ENCODE measurements at regions not wholly inside any gene's neighbourhood (a gene's known extent, or its start where the extent isn't known, plus 50 kb on each side); places are given as distances from the start of the nearest gene placed in this dataset.

DNA sequence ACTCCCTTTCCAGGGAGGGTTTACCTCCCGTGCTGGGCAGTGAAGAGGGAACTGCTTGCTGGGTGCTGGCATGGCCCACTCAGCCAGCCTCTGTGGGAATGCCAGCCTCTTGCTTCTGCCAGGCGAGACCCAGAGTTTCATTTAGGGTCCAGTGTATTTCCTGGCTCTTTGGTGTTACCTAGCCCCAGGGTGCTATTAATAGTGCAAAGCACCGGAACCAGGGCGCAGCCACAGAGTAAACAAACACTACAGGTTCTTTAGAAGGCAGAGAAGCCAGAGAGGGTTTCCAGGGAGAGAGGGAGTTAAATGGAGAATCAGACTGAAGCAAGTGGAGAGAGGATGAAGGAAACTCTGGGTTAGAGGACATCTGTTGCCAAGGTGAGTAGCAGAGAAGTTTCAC lies 74.9 kb upstream of the SPATA13 start:
- no peak for DNase-seq

DNA sequence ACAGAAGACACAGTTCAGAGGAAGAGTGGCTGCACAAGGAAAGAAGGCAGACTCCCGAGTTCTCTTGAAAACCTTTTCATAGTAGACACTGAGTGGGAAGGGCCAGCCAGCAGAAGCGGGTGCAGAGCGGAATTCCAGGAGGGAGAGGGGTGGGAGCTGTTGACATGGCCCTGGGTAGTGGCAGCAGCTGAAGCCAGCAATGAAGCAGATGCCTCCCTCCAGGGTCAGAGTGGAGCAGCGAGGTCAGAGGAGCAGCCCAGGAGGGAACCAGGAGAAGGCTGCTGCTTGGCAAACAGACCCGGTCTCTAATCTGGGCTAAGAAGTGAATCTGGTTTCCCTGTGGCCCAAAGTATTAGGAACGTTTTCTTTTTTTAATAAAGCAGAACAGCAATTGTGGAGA lies 73.9 kb upstream of the SPATA13 start:
- DNase-seq = no peak

DNA sequence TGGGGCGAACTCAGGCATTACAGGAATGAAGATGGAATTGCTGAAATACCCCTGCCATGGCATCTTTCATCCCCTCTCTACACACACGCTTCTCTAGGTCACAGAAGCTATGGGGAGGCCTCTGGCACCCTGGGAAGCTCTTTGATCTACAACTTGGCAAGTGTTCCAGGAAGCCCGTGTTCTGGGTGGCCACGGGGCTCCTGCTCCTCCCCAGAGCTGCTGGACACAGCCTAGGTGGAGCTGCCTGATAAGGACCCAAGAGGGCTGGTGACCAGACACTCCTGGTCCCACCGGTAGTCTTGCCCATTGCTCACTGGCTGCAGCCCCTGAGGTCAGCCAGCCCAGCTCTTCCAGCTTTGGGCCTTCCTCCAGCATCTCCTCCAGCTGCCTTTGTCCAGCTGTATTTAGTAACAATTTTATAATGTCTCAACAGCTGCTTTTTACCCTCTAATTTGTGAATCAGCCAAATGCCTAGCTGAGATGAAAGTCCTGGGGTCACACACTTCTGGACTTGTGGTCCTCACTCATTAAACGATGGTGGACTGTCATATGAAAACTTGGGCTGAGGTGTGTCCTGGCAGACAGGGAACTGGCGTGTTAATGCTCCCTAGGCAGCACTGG lies 72.8 kb upstream of the SPATA13 start:
- no peak for DNase-seq

DNA sequence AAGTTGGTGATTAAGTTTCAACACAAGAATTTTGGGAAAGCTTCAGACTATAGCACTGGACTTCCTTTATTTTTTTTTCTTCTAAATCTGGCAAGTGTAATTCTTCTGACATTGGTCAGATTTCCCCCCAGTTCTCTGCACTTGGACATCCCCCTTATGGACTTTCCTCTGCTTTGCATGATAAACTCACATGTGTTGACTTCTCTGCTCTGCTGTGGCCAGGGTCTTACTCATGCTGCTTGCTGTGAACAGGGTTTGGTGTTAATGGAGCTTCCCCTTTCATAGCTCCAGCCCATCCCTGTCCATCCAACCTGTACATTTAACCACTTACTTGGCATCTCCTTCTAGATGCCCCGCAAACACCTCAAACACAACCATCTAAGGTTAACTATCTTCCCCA lies 70.5 kb upstream of the SPATA13 start:
- no peak for DNase-seq

DNA sequence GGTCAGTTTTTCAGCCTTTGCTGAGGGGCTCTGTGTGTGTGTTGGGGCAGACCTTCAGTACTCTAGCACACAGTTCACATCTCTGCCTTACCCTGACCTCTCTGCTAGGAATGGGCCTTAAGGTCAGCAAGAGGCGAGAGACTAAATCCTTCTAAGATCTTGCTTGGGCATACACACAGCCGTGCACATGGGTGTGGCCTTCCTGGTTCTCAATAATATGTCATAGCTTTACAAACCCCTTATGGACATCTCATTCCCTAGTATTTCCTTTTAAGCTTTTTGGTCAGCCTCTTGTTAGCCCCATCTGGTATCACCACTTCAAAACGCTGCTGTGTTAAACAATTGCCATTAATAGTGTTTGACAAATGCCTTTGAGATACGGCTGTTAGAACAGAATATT lies 69.4 kb upstream of the SPATA13 start:
- DNase-seq = no peak

DNA sequence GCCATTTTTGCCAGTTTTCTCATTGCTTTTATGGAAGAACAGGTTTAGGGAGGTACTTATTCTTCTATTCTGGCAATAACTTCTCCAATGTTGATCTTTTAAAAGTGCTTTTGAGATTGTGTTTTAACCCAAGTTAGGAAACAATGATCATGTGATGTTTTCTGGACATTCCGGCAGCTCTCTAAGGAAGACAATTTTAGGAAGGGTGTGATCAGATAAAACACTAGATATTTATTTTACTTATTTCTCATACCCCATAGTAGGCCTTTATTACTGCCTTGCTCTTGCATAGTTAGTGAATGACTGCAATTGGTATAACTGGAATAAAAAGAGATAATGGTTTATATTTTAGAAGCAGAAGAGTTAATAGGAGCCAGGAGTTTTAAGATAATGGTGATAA lies 68.4 kb upstream of the SPATA13 start:
- no peak for DNase-seq

DNA sequence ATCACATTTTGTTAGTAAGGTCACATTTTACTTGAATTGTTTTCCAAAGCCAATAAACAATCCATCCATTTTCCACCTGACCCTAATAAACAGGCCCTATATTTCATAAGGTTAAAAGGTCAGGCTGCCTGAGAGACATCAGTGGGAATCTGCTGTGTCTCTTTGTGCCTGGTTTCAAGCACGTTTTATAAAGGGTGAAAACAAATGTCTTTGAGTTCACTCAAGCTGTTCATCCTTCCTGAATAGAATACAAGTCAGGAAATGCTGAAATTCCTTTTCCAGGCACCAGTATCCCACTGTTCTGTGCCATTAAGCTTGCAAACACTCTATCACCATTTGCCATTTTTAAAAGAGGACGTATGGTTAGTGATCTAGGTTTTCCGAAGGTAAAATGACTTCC lies 67.5 kb upstream of the SPATA13 start:
- no peak for DNase-seq

DNA sequence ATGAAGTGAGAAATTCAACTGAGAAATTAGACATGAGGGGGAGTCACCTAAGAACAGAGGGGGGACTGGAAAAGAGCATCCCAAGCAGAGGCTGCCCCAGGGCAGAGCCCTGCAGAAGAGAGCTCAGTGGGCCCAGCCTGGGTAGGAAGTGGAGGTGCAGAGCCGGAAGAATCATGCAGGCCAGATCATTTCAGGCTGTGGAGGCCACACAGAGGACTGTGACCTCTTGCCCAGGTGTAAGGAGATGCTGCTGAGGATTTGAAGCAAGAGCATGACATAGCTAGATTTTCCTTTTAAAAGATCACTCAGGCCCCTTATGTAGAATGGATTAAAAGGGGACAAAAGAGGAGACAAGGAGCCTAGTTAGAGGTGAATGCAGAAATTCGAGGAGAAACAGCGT lies 63.9 kb upstream of the SPATA13 start:
- no peak for DNase-seq

DNA sequence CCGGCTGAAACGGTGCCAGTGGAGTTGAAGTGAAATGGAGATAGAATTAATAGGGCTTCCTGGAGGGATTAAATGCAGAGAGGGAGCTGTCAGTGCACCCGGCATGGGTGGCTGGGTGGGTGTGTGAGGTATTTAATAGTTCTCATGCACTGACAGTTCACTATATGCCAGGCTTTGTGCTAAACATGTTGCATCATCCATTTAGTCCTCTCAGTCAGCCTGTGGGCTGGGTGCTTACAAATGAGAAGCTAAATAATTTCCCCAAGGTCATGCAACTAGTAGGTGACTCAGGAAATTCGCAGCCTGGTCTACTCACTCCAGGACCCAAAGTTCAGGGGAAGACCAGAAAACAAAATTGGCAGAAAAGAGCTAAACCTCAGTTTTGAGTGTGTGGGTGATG lies 63.5 kb upstream of the SPATA13 start:
- DNase-seq = no peak

DNA sequence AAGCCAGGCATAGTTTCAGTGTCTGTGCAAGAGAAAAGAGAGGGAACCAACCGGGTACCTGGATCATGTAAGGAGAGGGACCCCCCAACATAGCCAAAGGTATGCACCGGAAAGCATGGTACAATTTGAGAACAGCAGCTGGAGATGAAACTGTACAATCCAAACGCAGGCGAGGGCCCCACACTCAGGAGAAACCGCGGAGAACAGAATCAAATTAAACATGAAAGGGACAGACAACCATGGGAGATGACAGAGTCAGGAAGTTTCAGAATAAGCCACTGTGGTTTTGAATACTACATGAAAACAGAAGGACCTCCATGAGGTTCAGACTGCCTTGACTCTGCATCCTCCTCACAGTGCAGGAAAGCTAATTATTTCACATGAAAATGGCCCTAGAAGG lies 62.9 kb upstream of the SPATA13 start:
- DNase-seq = peak in 1 of 2 experiments; percentile 2

DNA sequence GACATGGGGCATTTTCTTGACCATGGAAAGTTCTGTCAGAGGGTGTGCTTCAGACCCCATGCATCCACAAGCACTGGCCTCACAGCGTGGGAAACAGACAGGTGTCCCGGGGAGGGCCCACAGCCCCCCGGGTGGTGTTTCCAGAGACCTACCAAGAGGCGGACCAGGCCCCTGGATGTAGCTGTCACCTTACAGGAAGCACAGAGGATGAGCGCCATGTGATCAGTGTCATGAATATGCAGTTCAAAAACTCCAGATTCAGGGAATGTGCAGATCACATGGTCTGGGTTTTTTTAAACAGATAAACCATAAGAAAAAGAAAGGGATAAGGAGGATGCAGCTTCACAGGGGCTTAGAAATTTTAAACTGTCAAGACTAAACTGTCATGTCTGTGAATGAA lies 61.0 kb upstream of the SPATA13 start:
- no peak for DNase-seq

DNA sequence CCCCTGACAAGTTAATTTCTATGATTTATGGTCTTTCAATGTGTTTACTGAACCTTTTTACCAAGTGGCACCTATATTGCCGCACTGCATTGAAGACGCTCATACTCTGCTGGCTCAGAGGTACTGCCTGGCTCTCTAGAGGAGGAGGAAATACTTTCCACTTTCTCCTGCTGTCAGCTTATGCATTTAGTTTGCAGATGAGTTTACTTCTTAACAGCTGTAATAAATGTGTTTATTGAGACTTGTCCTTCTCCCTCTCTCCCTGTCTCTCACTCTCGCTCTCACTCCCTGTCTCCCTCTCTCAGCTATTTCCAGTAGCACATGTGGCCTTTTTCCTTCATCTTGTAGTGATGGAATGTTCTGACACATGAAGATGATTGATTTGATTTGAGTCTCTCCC lies 60.3 kb upstream of the SPATA13 start:
- DNase-seq = no peak

DNA sequence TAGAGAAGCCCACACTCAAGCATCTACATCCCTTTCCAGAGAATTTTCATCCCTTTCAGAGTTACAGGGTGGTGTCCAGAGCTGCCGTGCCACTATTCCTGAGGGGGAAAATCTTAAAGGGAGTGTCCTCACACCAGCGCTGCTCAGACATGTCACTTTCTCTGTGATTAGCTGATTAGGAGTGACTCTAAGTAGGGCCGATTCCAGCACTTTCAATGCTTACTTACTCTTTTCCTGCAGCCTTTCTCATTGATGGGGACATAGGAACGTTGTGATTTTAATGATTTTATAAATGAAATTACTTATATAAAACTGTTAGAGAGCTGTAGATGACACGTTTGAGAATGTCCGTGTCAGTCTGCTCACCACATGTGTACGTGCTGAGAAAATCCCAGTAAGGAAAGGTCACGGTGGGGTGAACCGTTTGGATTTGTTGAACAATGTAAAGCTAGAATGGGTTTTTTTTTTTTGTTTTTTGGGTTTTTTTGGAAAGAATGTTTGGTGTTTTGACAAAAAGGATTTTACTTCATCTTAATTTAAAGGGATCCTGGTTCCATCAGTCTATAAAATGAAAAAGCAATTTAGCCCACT lies 56.6 kb upstream of the SPATA13 start:
- DNase-seq = no peak

DNA sequence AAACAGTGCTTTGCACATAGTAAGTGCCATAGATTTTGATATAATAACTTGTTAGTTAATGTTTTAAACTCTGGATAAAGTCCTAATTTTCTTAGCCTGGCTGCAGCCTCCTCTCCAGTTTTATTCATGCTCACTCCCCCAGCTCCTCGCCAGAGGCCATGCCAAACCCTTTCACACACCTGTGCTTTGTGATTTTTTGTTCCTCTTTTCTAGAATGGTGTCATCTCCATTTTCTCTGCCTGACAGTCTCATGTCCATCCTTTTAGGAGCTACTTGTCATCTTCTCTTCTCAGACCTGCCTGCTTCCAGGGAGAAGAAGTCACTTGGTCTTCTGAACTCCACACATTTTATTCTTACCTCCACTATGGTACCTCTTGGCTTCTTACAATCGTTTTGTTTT lies 55.8 kb upstream of the SPATA13 start:
- no peak for DNase-seq

DNA sequence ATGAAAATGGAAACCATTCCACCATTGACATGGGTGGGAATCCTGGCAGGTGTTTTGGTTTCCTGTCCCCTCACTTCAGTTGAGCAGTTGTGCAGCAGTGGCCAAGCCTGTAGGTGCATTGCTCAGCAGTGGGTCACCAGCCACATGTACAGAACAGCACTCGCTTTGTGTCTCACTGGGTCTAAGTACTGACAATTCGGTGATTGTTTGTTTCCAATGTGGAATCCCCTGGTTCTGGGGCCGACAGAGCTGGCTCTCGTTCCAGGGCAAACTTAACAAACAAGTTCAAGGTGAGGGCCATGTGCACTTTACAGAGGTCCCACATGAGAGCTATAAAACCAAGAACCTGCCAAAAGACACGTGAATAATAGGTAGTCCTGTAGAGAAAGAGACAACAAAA lies 54.1 kb upstream of the SPATA13 start:
- DNase-seq = no peak

DNA sequence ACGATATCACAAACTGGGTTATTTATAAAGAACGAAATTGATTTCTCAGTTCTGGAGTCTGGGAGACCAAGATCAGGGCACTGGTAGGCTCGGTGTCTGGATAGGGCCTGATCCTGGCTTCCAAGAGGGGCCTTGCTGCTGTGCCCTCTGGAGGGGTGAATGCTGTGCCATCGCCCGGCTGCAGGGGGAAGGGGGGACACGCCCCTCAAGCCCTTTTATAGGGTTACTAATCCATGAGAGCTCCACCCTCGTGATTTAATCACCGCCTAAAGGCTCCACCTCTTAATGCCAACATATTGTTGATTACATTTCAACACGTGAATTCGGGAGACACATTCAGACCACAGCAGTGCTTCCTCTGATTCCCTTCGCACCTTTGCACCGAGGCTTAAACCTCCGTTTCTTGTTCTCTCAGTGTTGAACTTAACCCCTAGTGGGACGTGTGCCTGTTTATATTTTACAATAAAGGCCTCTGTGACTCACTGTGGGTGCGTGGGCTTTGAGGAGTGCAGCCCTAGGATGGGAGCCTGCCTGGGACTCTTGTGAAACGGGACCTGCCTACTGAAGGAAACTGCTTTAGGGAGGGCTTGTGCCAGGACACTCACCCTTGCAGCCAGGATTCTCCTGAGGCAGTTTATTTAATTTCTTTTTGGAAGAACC lies 52.4 kb upstream of the SPATA13 start:
- DNase-seq = no peak

DNA sequence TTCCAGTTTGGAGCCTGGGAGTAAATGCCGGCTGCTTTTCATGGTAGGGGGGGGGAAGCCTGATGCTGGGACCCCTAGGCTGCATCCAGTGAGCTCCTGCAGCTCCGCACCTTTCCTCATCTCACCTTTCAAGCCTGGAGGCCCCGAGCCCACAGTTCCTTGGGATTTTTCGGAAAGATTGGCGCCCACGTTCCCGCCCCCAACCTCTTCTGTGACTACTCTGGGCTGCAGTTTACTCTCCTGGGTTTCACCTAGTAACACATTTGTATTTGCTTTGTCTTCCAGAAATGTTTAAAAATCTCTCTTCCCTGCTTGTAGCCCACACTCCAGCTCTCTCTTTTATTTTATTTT lies 51.9 kb upstream of the SPATA13 start:
- DNase-seq = no peak

DNA sequence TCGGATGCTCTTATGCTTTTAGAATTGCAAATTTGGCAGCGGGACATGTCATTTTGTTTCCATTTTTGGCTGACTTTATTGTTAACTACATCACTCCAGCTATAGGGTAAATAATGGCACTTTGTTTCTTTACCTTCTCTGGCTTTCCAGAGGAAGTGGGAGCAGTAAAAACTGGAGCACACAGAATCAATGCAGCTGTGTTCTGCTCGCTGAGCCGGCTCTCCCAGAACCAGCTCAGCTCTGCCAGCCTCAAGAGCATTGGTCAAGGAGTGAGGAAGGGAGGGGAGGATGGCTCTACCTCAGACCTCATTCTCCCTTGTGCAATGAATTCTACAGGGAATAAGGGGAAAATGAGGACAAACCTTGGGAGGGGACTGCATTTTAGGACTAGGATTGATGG lies 50.5 kb upstream of the SPATA13 start:
- no peak for DNase-seq

Data from Kasumi-1 (cell line).